IMR-90 (cell line): ENCODE measurements at regions not wholly inside any gene's neighbourhood (a gene's known extent, or its start where the extent isn't known, plus 50 kb on each side); places are given as distances from the start of the nearest gene placed in this dataset.

ENCODE experiments used
- BHLHE40 ChIP-seq: fragments of 150-350 bp; IDR thresholded peaks from 2 replicates; pipeline ENCODE4 v1.6.1; 2016; ENCODE audit warnings: mild to moderate bottlenecking, low read depth, low read length
- MAFK ChIP-seq: IDR thresholded peaks from 2 replicates; pipeline ENCODE4 v1.6.1; 2012; ENCODE audit warnings: low read depth, low read length, improper control_type of control experiment
- MAZ ChIP-seq: IDR thresholded peaks from 2 replicates; pipeline ENCODE4 v1.6.1; 2012; ENCODE audit warnings: low read depth, mild to moderate bottlenecking, low read length, improper control_type of control experiment, moderate library complexity, borderline replicate concordance
- POLR2A ChIP-seq: IDR thresholded peaks from 2 replicates; pipeline ENCODE4 v1.6.1; 2012; ENCODE audit warnings: mild to moderate bottlenecking, low read depth, low read length
- RAD21 ChIP-seq: IDR thresholded peaks from 2 replicates; pipeline ENCODE4 v1.6.1; 2012; ENCODE audit warnings: low read length, improper control_type of control experiment
- RFX5 ChIP-seq: IDR thresholded peaks from 2 replicates; pipeline ENCODE4 v1.8.0; 2012; ENCODE audit warnings: low read depth, mild to moderate bottlenecking, low read length, moderate library complexity
- TF ChIP-seq, protein P1 (sequence below): conservative IDR thresholded peaks from 2 replicates; pipeline ENCODE4 v1.5.1; 2012; ENCODE audit warnings: mild to moderate bottlenecking, low read depth, low read length, improper control_type of control experiment
- TF ChIP-seq, protein P2 (sequence below): fragments of 150-350 bp; IDR thresholded peaks from 2 replicates; pipeline ENCODE4 v1.6.1; 2017; ENCODE audit warnings: mild to moderate bottlenecking, antibody characterized with exemption, low read length, low read depth

DNA sequence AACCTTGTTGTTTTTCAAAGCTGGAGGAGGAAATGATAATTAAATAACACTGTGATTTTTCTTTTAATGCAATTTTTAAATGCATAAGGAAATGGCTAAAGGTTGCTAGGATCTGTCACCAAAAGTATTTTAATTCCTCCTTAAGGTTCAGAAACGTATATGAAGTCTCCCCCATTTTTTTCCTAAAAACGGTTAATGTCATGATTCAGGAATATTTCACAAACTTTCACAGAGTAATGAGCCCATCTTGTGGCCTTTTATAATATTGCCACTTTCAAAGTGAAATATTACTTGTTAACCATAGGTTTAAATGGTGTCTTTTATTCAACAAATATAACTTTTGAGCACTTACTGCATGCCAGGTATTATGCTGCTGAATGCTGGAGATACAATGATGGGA lies 99.5 kb upstream of the USP38 start:
- TF ChIP-seq RAD21 (peak; percentile 46), MAZ (no peak), BHLHE40 (no peak), POLR2A (no peak), MAFK (no peak), RFX5 (no peak)
- TF ChIP-seq, protein P1, sequence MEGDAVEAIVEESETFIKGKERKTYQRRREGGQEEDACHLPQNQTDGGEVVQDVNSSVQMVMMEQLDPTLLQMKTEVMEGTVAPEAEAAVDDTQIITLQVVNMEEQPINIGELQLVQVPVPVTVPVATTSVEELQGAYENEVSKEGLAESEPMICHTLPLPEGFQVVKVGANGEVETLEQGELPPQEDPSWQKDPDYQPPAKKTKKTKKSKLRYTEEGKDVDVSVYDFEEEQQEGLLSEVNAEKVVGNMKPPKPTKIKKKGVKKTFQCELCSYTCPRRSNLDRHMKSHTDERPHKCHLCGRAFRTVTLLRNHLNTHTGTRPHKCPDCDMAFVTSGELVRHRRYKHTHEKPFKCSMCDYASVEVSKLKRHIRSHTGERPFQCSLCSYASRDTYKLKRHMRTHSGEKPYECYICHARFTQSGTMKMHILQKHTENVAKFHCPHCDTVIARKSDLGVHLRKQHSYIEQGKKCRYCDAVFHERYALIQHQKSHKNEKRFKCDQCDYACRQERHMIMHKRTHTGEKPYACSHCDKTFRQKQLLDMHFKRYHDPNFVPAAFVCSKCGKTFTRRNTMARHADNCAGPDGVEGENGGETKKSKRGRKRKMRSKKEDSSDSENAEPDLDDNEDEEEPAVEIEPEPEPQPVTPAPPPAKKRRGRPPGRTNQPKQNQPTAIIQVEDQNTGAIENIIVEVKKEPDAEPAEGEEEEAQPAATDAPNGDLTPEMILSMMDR = peak; percentile 41
- TF ChIP-seq, protein P2, sequence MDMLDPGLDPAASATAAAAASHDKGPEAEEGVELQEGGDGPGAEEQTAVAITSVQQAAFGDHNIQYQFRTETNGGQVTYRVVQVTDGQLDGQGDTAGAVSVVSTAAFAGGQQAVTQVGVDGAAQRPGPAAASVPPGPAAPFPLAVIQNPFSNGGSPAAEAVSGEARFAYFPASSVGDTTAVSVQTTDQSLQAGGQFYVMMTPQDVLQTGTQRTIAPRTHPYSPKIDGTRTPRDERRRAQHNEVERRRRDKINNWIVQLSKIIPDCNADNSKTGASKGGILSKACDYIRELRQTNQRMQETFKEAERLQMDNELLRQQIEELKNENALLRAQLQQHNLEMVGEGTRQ = no peak
